ENCODE measurements at regions not wholly inside any gene's neighbourhood (a gene's known extent, or its start where the extent isn't known, plus 50 kb on each side); places are given as distances from the start of the nearest gene placed in this dataset.

DNA sequence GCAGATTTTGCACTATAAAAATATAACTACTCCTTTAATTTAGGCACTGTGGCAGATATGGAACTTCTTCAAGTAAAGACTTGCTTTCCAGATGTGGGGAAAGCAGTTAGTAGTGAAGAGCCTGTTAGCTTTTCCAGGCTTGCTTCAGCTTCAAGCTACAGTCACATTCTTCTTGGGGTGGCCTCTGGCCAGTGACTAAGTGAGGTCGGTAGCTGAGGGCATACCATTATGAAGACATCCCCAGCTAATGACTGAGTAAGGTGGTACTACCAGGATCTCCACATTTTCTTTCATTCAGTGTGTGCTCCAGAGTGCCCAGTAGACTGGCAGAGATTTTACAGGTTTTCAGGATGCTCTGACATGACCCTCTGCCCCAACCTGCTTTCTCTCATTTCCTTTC is 167.1 kb upstream of the KIF2B start:
- no peak overlapping the region for H3K4me3 ChIP-seq (ENCODE audit: low read depth, poor library complexity, severe bottlenecking)
- intact Hi-C loops (cut with DNase I; ENCODE audit: low total_unique reads) = no loop called here
- no peak for DNase-seq (ENCODE audit: low spot score in 2 of 2)
- WGBS, 2 donors = 27 to 31% methylated on average over 1 of the region's 1 CpG
- TF ChIP-seq POLR2A (IDR thresholded peaks at IDR 0.05) = no peak
- TF ChIP-seq, protein P1, sequence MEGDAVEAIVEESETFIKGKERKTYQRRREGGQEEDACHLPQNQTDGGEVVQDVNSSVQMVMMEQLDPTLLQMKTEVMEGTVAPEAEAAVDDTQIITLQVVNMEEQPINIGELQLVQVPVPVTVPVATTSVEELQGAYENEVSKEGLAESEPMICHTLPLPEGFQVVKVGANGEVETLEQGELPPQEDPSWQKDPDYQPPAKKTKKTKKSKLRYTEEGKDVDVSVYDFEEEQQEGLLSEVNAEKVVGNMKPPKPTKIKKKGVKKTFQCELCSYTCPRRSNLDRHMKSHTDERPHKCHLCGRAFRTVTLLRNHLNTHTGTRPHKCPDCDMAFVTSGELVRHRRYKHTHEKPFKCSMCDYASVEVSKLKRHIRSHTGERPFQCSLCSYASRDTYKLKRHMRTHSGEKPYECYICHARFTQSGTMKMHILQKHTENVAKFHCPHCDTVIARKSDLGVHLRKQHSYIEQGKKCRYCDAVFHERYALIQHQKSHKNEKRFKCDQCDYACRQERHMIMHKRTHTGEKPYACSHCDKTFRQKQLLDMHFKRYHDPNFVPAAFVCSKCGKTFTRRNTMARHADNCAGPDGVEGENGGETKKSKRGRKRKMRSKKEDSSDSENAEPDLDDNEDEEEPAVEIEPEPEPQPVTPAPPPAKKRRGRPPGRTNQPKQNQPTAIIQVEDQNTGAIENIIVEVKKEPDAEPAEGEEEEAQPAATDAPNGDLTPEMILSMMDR (IDR thresholded peaks at IDR 0.05) = no peak

DNA sequence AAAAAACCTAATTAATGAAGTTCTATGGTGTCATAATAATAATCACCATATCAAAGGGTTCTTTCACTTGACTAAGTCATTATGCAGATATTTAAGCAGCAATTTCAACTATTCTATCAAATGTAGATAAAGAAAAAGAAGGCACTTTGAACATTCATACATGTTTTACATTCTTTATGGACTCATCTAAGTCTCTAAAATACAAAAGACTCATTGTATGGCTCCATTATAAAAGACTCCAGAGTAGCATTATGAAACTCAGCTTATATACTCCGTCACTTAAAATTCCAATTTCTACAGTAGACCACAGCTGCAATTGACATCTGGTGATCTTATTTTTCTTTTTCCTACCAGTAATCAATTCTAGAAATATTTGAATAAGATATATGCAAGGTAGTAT is 173.5 kb upstream of the KIF2B start:
- 73 to 74% methylated on average over 1 of the region's 1 CpG for WGBS, 2 donors
- no peak for TF ChIP-seq POLR2A (IDR thresholded peaks at IDR 0.05)
- TF ChIP-seq, protein P1 (IDR thresholded peaks at IDR 0.05) = no peak
- intact Hi-C loops (cut with DNase I; ENCODE audit: low total_unique reads) = no loop called here
- H3K4me3 ChIP-seq (ENCODE audit: low read depth, poor library complexity, severe bottlenecking) = no peak overlapping the region
- DNase-seq (ENCODE audit: low spot score in 2 of 2) = no peak

DNA sequence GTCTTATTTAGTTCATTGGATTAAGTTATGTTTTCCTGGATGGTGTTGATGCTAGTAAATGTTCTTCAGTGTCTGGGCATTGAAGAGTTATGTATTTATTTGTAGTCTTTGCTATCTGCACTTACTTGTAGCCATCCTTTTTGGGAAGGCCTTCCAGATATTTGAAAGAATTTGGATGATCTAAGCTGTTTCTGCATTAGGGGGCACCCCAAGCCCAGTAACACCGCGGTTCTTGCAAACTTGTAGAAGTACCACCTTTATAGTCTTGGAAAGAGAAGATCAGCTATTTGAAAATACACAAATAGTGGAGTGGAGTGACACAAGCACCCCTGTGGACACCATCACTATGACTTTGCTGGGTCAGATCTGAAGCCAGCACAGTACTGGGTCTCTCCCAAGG is 175.9 kb upstream of the KIF2B start:
- TF ChIP-seq, protein P1 (IDR thresholded peaks at IDR 0.05) = no peak
- no peak for TF ChIP-seq POLR2A (IDR thresholded peaks at IDR 0.05)
- WGBS, 2 donors = 95 to 97% methylated on average over 2 of the region's 2 CpGs
- DNase-seq (ENCODE audit: low spot score in 2 of 2) = no peak
- intact Hi-C loops (cut with DNase I; ENCODE audit: low total_unique reads) = no loop called here
- H3K4me3 ChIP-seq (ENCODE audit: low read depth, poor library complexity, severe bottlenecking) = no peak overlapping the region

DNA sequence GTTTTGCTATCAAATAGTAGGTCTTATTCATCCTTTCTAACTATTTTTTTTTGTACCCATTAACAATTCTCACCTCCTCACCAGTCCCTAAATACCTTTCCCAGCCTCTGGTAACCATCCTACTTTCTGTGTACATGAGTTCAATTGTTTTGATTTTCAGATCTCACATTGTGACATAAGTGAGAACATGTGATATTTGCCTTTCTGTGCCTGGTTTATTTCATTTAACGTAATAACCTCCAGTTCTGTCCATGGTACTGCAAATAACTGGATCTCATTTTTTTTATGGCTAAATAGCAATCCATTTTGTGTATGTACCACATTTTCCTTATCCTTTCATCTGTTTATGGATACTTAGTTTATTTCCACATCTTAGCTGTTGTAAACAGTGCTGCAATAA is 181.9 kb upstream of the KIF2B start:
- DNase-seq (ENCODE audit: low spot score in 2 of 2) = no peak
- intact Hi-C loops (cut with DNase I; ENCODE audit: low total_unique reads) = no loop called here
- 66 to 67% methylated on average over 1 of the region's 1 CpG for WGBS, 2 donors
- TF ChIP-seq POLR2A (IDR thresholded peaks at IDR 0.05) = no peak
- TF ChIP-seq, protein P1 (IDR thresholded peaks at IDR 0.05) = no peak
- no peak overlapping the region for H3K4me3 ChIP-seq (ENCODE audit: low read depth, poor library complexity, severe bottlenecking)

DNA sequence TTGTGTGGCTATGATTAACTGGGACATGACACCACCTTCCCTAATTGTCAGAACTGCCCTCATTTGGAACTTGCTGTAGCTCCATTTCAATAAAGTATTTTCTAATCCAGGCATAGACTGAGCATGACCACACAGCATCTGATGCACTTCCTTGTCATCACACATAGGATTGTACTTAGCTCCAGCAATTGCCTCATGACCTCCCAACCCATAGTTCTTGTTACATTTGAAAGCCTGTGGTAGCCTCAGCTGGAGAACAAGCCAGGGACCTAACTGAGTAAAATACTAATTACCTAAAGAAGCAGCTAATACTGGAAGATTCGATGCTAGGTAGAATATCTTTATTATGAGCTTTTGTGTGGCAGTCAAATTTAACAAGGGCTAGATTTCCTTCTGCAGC is 187.3 kb upstream of the KIF2B start:
- intact Hi-C loops (cut with DNase I; ENCODE audit: low total_unique reads) = no loop called here
- DNase-seq (ENCODE audit: low spot score in 2 of 2) = no peak
- WGBS, 2 donors = 70 to 90% methylated on average over 1 of the region's 1 CpG
- TF ChIP-seq POLR2A (IDR thresholded peaks at IDR 0.05) = no peak
- TF ChIP-seq, protein P1 (IDR thresholded peaks at IDR 0.05) = no peak
- no peak overlapping the region for H3K4me3 ChIP-seq (ENCODE audit: low read depth, poor library complexity, severe bottlenecking)

DNA sequence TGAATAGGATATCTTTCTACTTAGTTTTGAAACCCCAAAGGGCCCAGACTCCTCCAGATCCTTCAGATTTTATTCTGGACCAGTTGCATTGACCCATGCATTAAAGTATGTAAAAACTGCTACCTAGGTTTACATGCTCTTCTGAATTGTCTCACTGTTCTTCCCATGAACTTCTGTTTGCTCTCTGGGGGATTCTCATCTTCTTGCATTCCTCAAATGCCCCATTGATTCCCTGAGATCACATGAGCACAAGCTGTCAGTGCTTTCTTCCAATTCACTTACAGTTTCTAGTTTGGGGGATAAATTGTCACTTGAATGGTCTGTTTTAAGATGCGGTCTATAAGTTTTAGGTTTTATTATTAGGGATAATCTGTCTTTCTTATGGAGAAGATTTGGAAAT is 188.9 kb upstream of the KIF2B start:
- WGBS, 2 donors = 88 to 98% methylated on average over 1 of the region's 1 CpG
- DNase-seq (ENCODE audit: low spot score in 2 of 2) = no peak
- no peak for TF ChIP-seq POLR2A (IDR thresholded peaks at IDR 0.05)
- TF ChIP-seq, protein P1 (IDR thresholded peaks at IDR 0.05) = no peak
- no peak overlapping the region for H3K4me3 ChIP-seq (ENCODE audit: low read depth, poor library complexity, severe bottlenecking)
- intact Hi-C loops (cut with DNase I; ENCODE audit: low total_unique reads) = no loop called here
